ENCODE measurements at regions not wholly inside any gene's neighbourhood (a gene's known extent, or its start where the extent isn't known, plus 50 kb on each side); places are given as distances from the start of the nearest gene placed in this dataset.

- TF ChIP-seq, protein P1, sequence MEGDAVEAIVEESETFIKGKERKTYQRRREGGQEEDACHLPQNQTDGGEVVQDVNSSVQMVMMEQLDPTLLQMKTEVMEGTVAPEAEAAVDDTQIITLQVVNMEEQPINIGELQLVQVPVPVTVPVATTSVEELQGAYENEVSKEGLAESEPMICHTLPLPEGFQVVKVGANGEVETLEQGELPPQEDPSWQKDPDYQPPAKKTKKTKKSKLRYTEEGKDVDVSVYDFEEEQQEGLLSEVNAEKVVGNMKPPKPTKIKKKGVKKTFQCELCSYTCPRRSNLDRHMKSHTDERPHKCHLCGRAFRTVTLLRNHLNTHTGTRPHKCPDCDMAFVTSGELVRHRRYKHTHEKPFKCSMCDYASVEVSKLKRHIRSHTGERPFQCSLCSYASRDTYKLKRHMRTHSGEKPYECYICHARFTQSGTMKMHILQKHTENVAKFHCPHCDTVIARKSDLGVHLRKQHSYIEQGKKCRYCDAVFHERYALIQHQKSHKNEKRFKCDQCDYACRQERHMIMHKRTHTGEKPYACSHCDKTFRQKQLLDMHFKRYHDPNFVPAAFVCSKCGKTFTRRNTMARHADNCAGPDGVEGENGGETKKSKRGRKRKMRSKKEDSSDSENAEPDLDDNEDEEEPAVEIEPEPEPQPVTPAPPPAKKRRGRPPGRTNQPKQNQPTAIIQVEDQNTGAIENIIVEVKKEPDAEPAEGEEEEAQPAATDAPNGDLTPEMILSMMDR (IDR thresholded peaks at IDR 0.05 in 4 of 5, conservative IDR thresholded peaks at IDR 0.05 in 1 of 5), result no peak
- TF ChIP-seq POLR2A (IDR thresholded peaks at IDR 0.05), result no peak
- in situ Hi-C loops (cut with MboI; ENCODE audit: low sequenced_read_pairs in 4 of 4), result no loop called here
- H3K36me3 ChIP-seq, result no peaks in the 10 kb centered on the region
These were observed 559.8 kb downstream of the PRDM9 start for GRCh38 chr5:24067208-24067607.

DNA sequence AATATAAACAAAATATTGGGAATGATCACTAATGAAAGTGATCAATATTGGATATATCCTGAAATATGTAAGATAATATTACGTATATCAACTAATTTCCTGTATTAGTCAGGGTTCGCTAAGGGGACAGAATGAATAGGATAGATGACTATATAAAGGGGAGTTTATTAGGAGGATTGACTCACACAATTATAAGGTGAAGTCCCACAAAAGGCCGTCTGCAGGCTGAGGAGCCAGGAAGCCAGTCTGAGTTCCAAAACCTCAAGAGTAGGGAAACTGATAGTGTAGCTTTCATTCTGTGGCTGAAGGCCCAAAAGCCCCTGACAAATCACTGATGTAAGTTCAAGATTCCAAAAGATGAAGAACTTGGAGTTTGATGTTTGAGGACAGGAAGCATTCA is 561.1 kb downstream of the PRDM9 start:
- H3K4me3 ChIP-seq, result no peak overlapping the region
- no peaks in the 10 kb centered on the region for H3K9me3 ChIP-seq
- no peaks in the 10 kb centered on the region for H3K36me3 ChIP-seq
- H3K27me3 ChIP-seq, result no peaks in the 10 kb centered on the region
- in situ Hi-C loops (cut with MboI; ENCODE audit: low sequenced_read_pairs in 4 of 4), result no loop called here
- H3K27ac ChIP-seq, result no peak overlapping the region
- TF ChIP-seq, protein P1 (IDR thresholded peaks at IDR 0.05 in 4 of 5, conservative IDR thresholded peaks at IDR 0.05 in 1 of 5), result no peak
- no peak for TF ChIP-seq POLR2A (IDR thresholded peaks at IDR 0.05)
- ATAC-seq (no peak), DNase-seq (no peak)
- intact Hi-C loops (cut with DNase I; ENCODE audit: low total_unique reads), result no loop called here
- H3K4me1 ChIP-seq, result no peaks in the 10 kb centered on the region

More at GRCh38 chr5:24067208-24067607, 559.8 kb downstream of the PRDM9 start:
- ATAC-seq, result no peak
- no peak for DNase-seq
- Histone ChIP-seq H3K4me3 (no peak overlapping the region), H3K9me3 (no peaks in the 10 kb centered on the region), H3K27me3 (no peaks in the 10 kb centered on the region), H3K27ac (no peak overlapping the region), H3K4me1 (no peaks in the 10 kb centered on the region)
- intact Hi-C loops (cut with DNase I; ENCODE audit: low total_unique reads), result no loop called here

DNA sequence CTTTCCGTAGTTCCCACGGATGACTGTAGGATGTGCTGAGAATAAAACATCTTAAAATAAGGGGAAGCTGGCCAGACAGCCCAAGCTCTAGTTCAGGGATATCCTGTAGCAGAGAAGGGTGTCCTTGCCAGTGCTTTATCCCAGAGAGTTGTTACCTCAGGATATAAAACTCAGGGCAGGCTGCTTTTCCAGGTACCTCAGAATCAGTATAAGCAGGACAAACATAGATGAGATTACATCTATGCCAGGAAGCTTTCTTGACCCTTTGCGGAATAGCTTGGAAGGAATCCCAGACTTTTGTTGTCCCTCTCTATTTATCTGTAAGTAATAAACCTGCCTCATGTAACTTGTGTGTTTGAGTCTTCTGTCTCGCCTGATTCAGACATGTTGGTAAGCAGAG is 565.7 kb downstream of the PRDM9 start:
- Histone ChIP-seq H3K36me3 (no peaks in the 10 kb centered on the region), H3K27ac (no peak overlapping the region), H3K4me1 (no peaks in the 10 kb centered on the region), H3K4me3 (no peak overlapping the region), H3K27me3 (no peaks in the 10 kb centered on the region), H3K9me3 (no peaks in the 10 kb centered on the region)
- intact Hi-C loops (cut with DNase I; ENCODE audit: low total_unique reads), result no loop called here
- no peak for ATAC-seq
- in situ Hi-C loops (cut with MboI; ENCODE audit: low sequenced_read_pairs in 4 of 4), result no loop called here
- no peak for TF ChIP-seq POLR2A (IDR thresholded peaks at IDR 0.05)
- TF ChIP-seq, protein P1 (IDR thresholded peaks at IDR 0.05 in 4 of 5, conservative IDR thresholded peaks at IDR 0.05 in 1 of 5), result no peak
- DNase-seq, result no peak

GRCh38 chr5:24080046-24080445 is 564.7 kb downstream of the CDH10 start:
- no peak for TF ChIP-seq POLR2A (IDR thresholded peaks at IDR 0.05)
- TF ChIP-seq, protein P1 (IDR thresholded peaks at IDR 0.05 in 4 of 5, conservative IDR thresholded peaks at IDR 0.05 in 1 of 5), result no peak
- Histone ChIP-seq H3K36me3 (no peaks in the 10 kb centered on the region), H3K27ac (no peak overlapping the region), H3K4me3 (no peak overlapping the region), H3K4me1 (no peaks in the 10 kb centered on the region), H3K27me3 (no peaks in the 10 kb centered on the region), H3K9me3 (no peaks in the 10 kb centered on the region)
- DNase-seq (no peak), ATAC-seq (no peak)
- intact Hi-C loops (cut with DNase I; ENCODE audit: low total_unique reads), result no loop called here
- in situ Hi-C loops (cut with MboI; ENCODE audit: low sequenced_read_pairs in 4 of 4), result no loop called here

DNA sequence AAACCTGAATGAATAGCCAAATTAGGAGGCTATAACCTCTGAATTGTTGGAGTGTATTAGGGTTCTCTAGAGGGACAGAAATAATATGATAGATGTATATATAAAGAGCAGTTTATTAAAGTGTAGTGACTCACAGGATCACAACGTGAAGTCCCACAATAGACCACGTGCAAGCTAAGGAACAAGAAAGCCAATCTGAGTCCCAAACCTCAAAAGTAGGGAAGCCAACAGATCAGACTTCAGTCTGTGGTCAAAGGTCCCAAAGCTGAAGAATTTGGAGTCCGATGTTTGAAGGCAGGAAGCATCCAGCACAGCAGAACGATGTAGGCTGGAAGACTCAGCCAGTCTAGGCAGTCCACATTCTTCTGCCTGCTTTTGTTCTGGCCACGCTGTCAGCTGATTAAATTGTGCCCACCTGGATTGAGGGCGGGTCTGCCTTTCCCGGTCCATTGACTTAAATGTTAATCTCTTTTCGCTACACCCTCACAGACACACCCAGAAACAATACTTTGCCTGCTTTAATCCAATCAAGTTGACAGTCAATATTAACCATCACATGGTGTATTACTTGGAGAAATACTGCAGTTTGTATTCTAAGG is 550.6 kb downstream of the CDH10 start:
- TF ChIP-seq, protein P1 (IDR thresholded peaks at IDR 0.05 in 4 of 5, conservative IDR thresholded peaks at IDR 0.05 in 1 of 5), result no peak
- no peak for TF ChIP-seq POLR2A (IDR thresholded peaks at IDR 0.05)
- no peak overlapping the region for H3K27ac ChIP-seq
- H3K36me3 ChIP-seq, result no peaks in the 10 kb centered on the region
- no peaks in the 10 kb centered on the region for H3K27me3 ChIP-seq
- in situ Hi-C loops (cut with MboI; ENCODE audit: low sequenced_read_pairs in 4 of 4) (no loop called here), intact Hi-C loops (cut with DNase I; ENCODE audit: low total_unique reads) (no loop called here)
- DNase-seq, result no peak
- H3K9me3 ChIP-seq, result no peaks in the 10 kb centered on the region
- no peak for ATAC-seq
- no peak overlapping the region for H3K4me3 ChIP-seq
- H3K4me1 ChIP-seq, result no peaks in the 10 kb centered on the region
